A673 (cell line): ENCODE measurements at regions not wholly inside any gene's neighbourhood (a gene's known extent, or its start where the extent isn't known, plus 50 kb on each side); places are given as distances from the start of the nearest gene placed in this dataset.

ENCODE experiments used
- BruUV-seq: library from RNA; stranded (reverse); fragments of 400-500 nt; replicated peaks from 2 replicates; lab custom pipeline; 2021; lab: Mats Ljungman, UMichigan
- CTCF ChIA-PET: fragments of 300-600 bp; sonication (Branson Sonifier 250); formaldehyde crosslinking; loops from one replicate; lab custom pipeline; 2022; ENCODE audit warnings: antibody characterized with exemption; lab: Charles Lee
- POLR2A ChIA-PET: fragments of 300-600 bp; sonication (Branson Sonifier 250); formaldehyde crosslinking; loops from one replicate; lab custom pipeline; 2022; ENCODE audit warnings: antibody characterized with exemption; ENCODE audit not compliant: low non-redundant PET; lab: Charles Lee
- DNase-seq: peaks from one replicate; pipeline ENCODE4 v3.0.0-alpha.2; 2015; ENCODE audit warnings: low spot score
- H3K27ac ChIP-seq: fragments of 200-600 bp; sonication (generic); 2 replicates; pipeline ENCODE4 v1.5.1; 2016; ENCODE audit warnings: mixed run types, low read depth, mild to moderate bottlenecking, mixed read lengths, antibody characterized with exemption, low read length; ENCODE audit not compliant: poor library complexity, severe bottlenecking
- H3K27me3 ChIP-seq: fragments of 200-600 bp; sonication (generic); replicated peaks from 2 replicates; pipeline ENCODE4 v1.6.1; 2017; ENCODE audit warnings: mixed run types, low read depth, mild to moderate bottlenecking, mixed read lengths, antibody characterized with exemption, low read length; ENCODE audit not compliant: insufficient read depth, poor library complexity
- H3K36me3 ChIP-seq: fragments of 200-600 bp; sonication (generic); 2 replicates; pipeline ENCODE4 v1.6.1; 2016; ENCODE audit warnings: mixed run types, mild to moderate bottlenecking, mixed read lengths, antibody characterized with exemption, low read length; ENCODE audit not compliant: insufficient read depth, poor library complexity, severe bottlenecking
- H3K4me1 ChIP-seq: fragments of 200-600 bp; sonication (generic); 2 replicates; pipeline ENCODE4 v1.6.1; 2017; ENCODE audit warnings: mixed run types, mild to moderate bottlenecking, mixed read lengths, antibody characterized with exemption, low read length; ENCODE audit not compliant: insufficient read depth, poor library complexity, severe bottlenecking
- H3K4me3 ChIP-seq: fragments of 200-600 bp; sonication (generic); 2 replicates; pipeline ENCODE4 v1.5.1; 2016; ENCODE audit warnings: low read depth, mixed run types, mild to moderate bottlenecking, mixed read lengths, low read length; ENCODE audit not compliant: poor library complexity, severe bottlenecking
- H3K9me3 ChIP-seq: fragments of 200-600 bp; sonication (generic); 2 replicates; pipeline ENCODE4 v1.6.1; 2016; ENCODE audit warnings: mixed run types, low read depth, mild to moderate bottlenecking, mixed read lengths, antibody characterized with exemption, low read length; ENCODE audit not compliant: poor library complexity, severe bottlenecking
- EZH2 ChIP-seq: fragments of 200-600 bp; sonication (generic); IDR thresholded peaks from 2 replicates; pipeline ENCODE4 v1.6.1; 2017; ENCODE audit warnings: borderline replicate concordance, low read depth, mild to moderate bottlenecking, mixed read lengths, antibody characterized with exemption, low read length; ENCODE audit not compliant: poor library complexity, severe bottlenecking
- intact Hi-C: fragments of 100-400 bp; cut with micrococcal nuclease; formaldehyde crosslinking; loops from one replicate; pipeline ENCODE4 v1.10.0; 2022; ENCODE audit not compliant: unreplicated experiment
- TF ChIP-seq, protein P1 (sequence below): fragments of 300-800, 200-600 bp; sonication (generic); conservative IDR thresholded peaks from 2 replicates; pipeline ENCODE4 v1.5.1; 2017; ENCODE audit warnings: low read depth, mild to moderate bottlenecking, antibody characterized with exemption, low read length, moderate library complexity, mixed read lengths

DNA sequence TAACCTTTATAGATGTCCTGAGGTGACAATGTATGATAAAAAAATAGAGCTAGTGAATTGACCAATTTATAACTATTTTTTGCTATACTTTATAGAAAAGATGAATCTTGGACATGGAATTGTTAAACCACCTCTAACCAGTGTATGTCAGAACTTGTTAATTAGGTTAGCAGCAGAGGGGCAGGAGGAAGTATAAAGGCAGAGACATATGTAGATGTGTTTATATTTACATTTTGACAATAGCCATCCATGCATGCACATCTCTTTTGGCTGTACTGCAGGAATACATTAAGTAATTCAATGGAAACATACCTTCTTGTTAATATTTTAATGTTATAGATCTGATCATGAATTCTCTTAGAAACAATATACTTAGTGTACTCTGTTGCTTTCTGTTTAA is 254.6 kb upstream of the NT5E start:
- Histone ChIP-seq H3K9me3 (no peaks in the 10 kb centered on the region), H3K27ac (no peak overlapping the region), H3K27me3 (peaks cover 3% of the 10 kb centered on the region), H3K36me3 (no peaks in the 10 kb centered on the region), H3K4me1 (no peaks in the 10 kb centered on the region), H3K4me3 (no peak overlapping the region)
- BruUV-seq, result no TSS peak
- intact Hi-C loops, result no loop called here
- TF ChIP-seq, protein P1, sequence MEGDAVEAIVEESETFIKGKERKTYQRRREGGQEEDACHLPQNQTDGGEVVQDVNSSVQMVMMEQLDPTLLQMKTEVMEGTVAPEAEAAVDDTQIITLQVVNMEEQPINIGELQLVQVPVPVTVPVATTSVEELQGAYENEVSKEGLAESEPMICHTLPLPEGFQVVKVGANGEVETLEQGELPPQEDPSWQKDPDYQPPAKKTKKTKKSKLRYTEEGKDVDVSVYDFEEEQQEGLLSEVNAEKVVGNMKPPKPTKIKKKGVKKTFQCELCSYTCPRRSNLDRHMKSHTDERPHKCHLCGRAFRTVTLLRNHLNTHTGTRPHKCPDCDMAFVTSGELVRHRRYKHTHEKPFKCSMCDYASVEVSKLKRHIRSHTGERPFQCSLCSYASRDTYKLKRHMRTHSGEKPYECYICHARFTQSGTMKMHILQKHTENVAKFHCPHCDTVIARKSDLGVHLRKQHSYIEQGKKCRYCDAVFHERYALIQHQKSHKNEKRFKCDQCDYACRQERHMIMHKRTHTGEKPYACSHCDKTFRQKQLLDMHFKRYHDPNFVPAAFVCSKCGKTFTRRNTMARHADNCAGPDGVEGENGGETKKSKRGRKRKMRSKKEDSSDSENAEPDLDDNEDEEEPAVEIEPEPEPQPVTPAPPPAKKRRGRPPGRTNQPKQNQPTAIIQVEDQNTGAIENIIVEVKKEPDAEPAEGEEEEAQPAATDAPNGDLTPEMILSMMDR, result no peak
- no peak for TF ChIP-seq EZH2
- ChIA-PET POLR2A (no interaction called here), CTCF (no interaction called here)
- no peak for DNase-seq

DNA sequence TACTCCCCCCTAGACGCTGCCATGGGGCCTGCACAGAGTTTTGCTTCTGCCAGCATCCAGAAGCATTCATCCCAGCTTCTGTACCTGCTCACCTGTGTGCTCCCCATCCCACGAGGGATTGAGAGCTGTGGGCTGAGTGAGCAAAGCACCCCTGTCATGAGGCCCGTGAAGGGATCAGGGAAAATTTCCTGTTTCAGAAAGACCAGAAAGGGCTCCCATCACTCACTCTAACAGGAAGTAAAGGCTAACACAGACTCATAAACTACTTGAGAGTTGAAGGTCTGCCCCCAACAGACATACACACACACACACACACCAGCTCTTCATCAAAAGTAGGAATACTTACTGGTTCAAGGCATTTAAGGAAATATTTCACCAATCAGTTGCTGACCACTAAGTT is 256.5 kb upstream of the NT5E start:
- ChIA-PET POLR2A (no interaction called here), CTCF (no interaction called here)
- DNase-seq, result no peak
- BruUV-seq, result no TSS peak
- Histone ChIP-seq H3K4me3 (no peak overlapping the region), H3K27me3 (peaks cover 3% of the 10 kb centered on the region), H3K36me3 (no peaks in the 10 kb centered on the region), H3K4me1 (no peaks in the 10 kb centered on the region), H3K27ac (no peak overlapping the region), H3K9me3 (no peaks in the 10 kb centered on the region)
- TF ChIP-seq, protein P1, result no peak
- no peak for TF ChIP-seq EZH2
- intact Hi-C loops, result no loop called here

DNA sequence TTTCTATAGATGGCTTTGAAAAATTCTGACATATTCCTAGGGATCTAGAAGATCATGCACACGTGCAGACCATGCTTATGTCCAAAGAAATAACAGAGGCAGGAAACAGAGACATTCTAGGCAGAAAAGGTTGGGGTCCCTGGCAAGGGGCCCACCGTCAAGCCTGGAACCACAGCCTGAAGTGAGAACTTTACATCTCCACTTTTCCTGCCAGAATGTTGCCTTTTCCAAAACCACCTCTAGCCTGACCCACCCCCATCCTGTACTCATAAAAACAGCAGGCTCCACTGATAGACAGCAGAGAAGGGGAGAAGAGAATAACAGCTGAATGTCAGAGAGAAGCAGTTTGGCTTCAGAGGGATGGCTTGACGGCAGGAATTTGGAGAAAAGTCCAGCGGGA is 257.3 kb upstream of the NT5E start:
- Histone ChIP-seq H3K27me3 (peaks cover 3% of the 10 kb centered on the region), H3K27ac (no peak overlapping the region), H3K36me3 (no peaks in the 10 kb centered on the region), H3K9me3 (no peaks in the 10 kb centered on the region), H3K4me3 (no peak overlapping the region), H3K4me1 (no peaks in the 10 kb centered on the region)
- POLR2A ChIA-PET, result no interaction called here
- no peak for DNase-seq
- TF ChIP-seq EZH2, result no peak
- TF ChIP-seq, protein P1, result no peak
- CTCF ChIA-PET, result interaction anchor here (0.5 kb wide), 1 partner anchor 267 kb away, joined by 3 read pairs; no protein-coding TSS in a partner anchor
- no TSS peak for BruUV-seq
- intact Hi-C loops, result no loop called here
